IMR-90 (cell line): ENCODE measurements at regions not wholly inside any gene's neighbourhood (a gene's known extent, or its start where the extent isn't known, plus 50 kb on each side); places are given as distances from the start of the nearest gene placed in this dataset.

Experiments
- ATAC-seq: fragments of 200-7000 bp; cut with Tn5 transposase; 2 replicates; pipeline ENCODE4 v1.9.1; 2020; ENCODE audit warnings: low read depth, mild to moderate bottlenecking, moderate library complexity
- BruUV-seq: library from RNA; stranded (reverse); fragments of 400-500 nt; replicated peaks from 2 replicates; lab custom pipeline; 2021; lab: Mats Ljungman, UMichigan
- CTCF ChIA-PET: fragments of 300-600 bp; formaldehyde crosslinking; extraction: SDS; loops from one replicate; lab custom pipeline; 2021; ENCODE audit warnings: antibody characterized with exemption; lab: Yijun Ruan, JAX
- POLR2A ChIA-PET: fragments of 300-600 bp; sonication (Branson Sonifier 250); formaldehyde crosslinking; loops from one replicate; lab custom pipeline; 2022; ENCODE audit warnings: antibody characterized with exemption; ENCODE audit not compliant: unreplicated experiment; lab: Charles Lee
- DNase-seq: peaks from one replicate; pipeline ENCODE4 v3.0.0; 2013
- H2AFZ ChIP-seq: replicated peaks from 2 replicates; pipeline ENCODE3; 2013; ENCODE audit warnings: low read length, mild to moderate bottlenecking; ENCODE audit not compliant: poor library complexity
- H2AK5ac ChIP-seq: 2 replicates; pipeline ENCODE4 v1.6.1; 2013; ENCODE audit warnings: low read depth, low read length, inconsistent platforms
- H2AK9ac ChIP-seq: replicated peaks from 2 replicates; pipeline ENCODE3; 2013; ENCODE audit warnings: mild to moderate bottlenecking, low read depth, low read length, moderate library complexity; ENCODE audit not compliant: poor library complexity
- H2BK120ac ChIP-seq: 2 replicates; pipeline ENCODE4 v1.6.1; 2013; ENCODE audit warnings: low read depth, low read length, inconsistent platforms
- H2BK15ac ChIP-seq: 3 replicates; pipeline ENCODE4 v1.6.1; 2013; ENCODE audit warnings: low read depth, low read length, inconsistent platforms
- H2BK20ac ChIP-seq: 2 replicates; pipeline ENCODE4 v1.6.1; 2013; ENCODE audit warnings: low read depth, mild to moderate bottlenecking, inconsistent platforms, low read length, moderate library complexity
- H2BK5ac ChIP-seq: 2 replicates; pipeline ENCODE4 v1.6.1; 2013; ENCODE audit warnings: mild to moderate bottlenecking, low read depth, low read length, inconsistent platforms; ENCODE audit not compliant: poor library complexity, severe bottlenecking
- H3K14ac ChIP-seq: replicated peaks from 2 replicates; pipeline ENCODE4 v1.6.1; 2013; ENCODE audit warnings: low read depth, low read length, inconsistent platforms
- H3K18ac ChIP-seq: 2 replicates; pipeline ENCODE4 v1.6.1; 2013; ENCODE audit warnings: low read depth, low read length, control low read depth
- H3K23ac ChIP-seq: 2 replicates; pipeline ENCODE4 v1.6.1; 2013; ENCODE audit warnings: low read depth, low read length, inconsistent platforms
- H3K27ac ChIP-seq: 2 replicates; pipeline ENCODE4 v1.5.1; 2013; ENCODE audit warnings: mild to moderate bottlenecking, control low read depth, low read length; ENCODE audit not compliant: insufficient read depth
- H3K27me3 ChIP-seq: 2 replicates; pipeline ENCODE4 v1.6.1; 2013; ENCODE audit warnings: low read length; ENCODE audit not compliant: control insufficient read depth, insufficient read depth
- H3K36me3 ChIP-seq: 2 replicates; pipeline ENCODE4 v1.6.1; 2013; ENCODE audit warnings: low read length, mixed read lengths; ENCODE audit not compliant: control insufficient read depth, insufficient read depth
- H3K4ac ChIP-seq: 2 replicates; pipeline ENCODE4 v1.6.1; 2013; ENCODE audit warnings: low read depth, low read length, inconsistent platforms
- H3K4me1 ChIP-seq: 2 replicates; pipeline ENCODE4 v1.6.1; 2013; ENCODE audit warnings: low read length, mixed read lengths; ENCODE audit not compliant: control insufficient read depth, insufficient read depth
- H3K4me2 ChIP-seq: 2 replicates; pipeline ENCODE4 v1.6.1; 2013; ENCODE audit warnings: low read depth, mild to moderate bottlenecking, control low read depth, low read length, moderate library complexity
- H3K4me3 ChIP-seq: 2 replicates; pipeline ENCODE4 v1.5.1; 2013; ENCODE audit warnings: low read depth, mild to moderate bottlenecking, control low read depth, low read length, moderate library complexity; ENCODE audit not compliant: insufficient read depth
- H3K56ac ChIP-seq: 2 replicates; pipeline ENCODE4 v1.6.1; 2013; ENCODE audit warnings: low read length, inconsistent platforms; ENCODE audit not compliant: insufficient read depth; ENCODE audit errors: extremely low read depth
- H3K79me1 ChIP-seq, 2 experiments: 2 replicates each; pipeline ENCODE4 v1.6.1; 2013; ENCODE audit warnings: low read length in 2 of 2, inconsistent platforms in 1 of 2, low read depth in 1 of 2
- H3K9ac ChIP-seq: 2 replicates; pipeline ENCODE4 v1.6.1; 2013; ENCODE audit warnings: low read depth, low read length, control low read depth
- H3K9me1 ChIP-seq: 2 replicates; pipeline ENCODE4 v1.6.1; 2013; ENCODE audit warnings: low read length, inconsistent platforms; ENCODE audit not compliant: insufficient read depth
- H3K9me3 ChIP-seq: 2 replicates; pipeline ENCODE4 v1.6.1; 2013; ENCODE audit warnings: low read length; ENCODE audit not compliant: control insufficient read depth, insufficient read depth
- H4K20me1 ChIP-seq: 2 replicates; pipeline ENCODE4 v1.6.1; 2013; ENCODE audit warnings: low read length, inconsistent platforms; ENCODE audit not compliant: insufficient read depth
- H4K5ac ChIP-seq: 2 replicates; pipeline ENCODE4 v1.6.1; 2013; ENCODE audit warnings: mild to moderate bottlenecking, low read depth, low read length, control low read depth
- H4K8ac ChIP-seq, 2 experiments: 2 replicates each; pipeline ENCODE4 v1.6.1; 2013; ENCODE audit warnings: low read depth in 2 of 2, low read length in 2 of 2, control low read depth in 1 of 2, inconsistent platforms in 1 of 2
- H4K91ac ChIP-seq: 2 replicates; pipeline ENCODE4 v1.6.1; 2013; ENCODE audit warnings: low read depth, low read length, inconsistent platforms; ENCODE audit not compliant: insufficient read depth
- BHLHE40 ChIP-seq: fragments of 150-350 bp; IDR thresholded peaks from 2 replicates; pipeline ENCODE4 v1.6.1; 2016; ENCODE audit warnings: mild to moderate bottlenecking, low read depth, low read length
- CEBPB ChIP-seq: IDR thresholded peaks from 2 replicates; pipeline ENCODE4 v1.6.1; 2012; ENCODE audit warnings: low read depth, low read length, improper control_type of control experiment
- CHD1 ChIP-seq: IDR thresholded peaks from 2 replicates; pipeline ENCODE4 v1.6.1; 2012; ENCODE audit warnings: low read depth, low read length, improper control_type of control experiment
- FOS ChIP-seq: fragments of 150-350 bp; IDR thresholded peaks from 2 replicates; pipeline ENCODE4 v1.6.1; 2016; ENCODE audit warnings: low read depth, low read length
- MAFK ChIP-seq: IDR thresholded peaks from 2 replicates; pipeline ENCODE4 v1.6.1; 2012; ENCODE audit warnings: low read depth, low read length, improper control_type of control experiment
- MAZ ChIP-seq: IDR thresholded peaks from 2 replicates; pipeline ENCODE4 v1.6.1; 2012; ENCODE audit warnings: low read depth, mild to moderate bottlenecking, low read length, improper control_type of control experiment, moderate library complexity, borderline replicate concordance
- RAD21 ChIP-seq: IDR thresholded peaks from 2 replicates; pipeline ENCODE4 v1.6.1; 2012; ENCODE audit warnings: low read length, improper control_type of control experiment
- dilution Hi-C: fragments of 300-500 bp; cut with HindIII; formaldehyde crosslinking; loops from one replicate; pipeline ENCODE4 v1.14.3; 2018; ENCODE audit warnings: low sequenced_read_pairs; ENCODE audit not compliant: unreplicated experiment
- in situ Hi-C: fragments of 300-500 bp; cut with MboI; formaldehyde crosslinking; loops from 3 replicates; pipeline ENCODE4 v1.14.3; 2019; ENCODE audit warnings: low sequenced_read_pairs, inconsistent platforms, mixed read lengths
- intact Hi-C: fragments of 100-400 bp; cut with micrococcal nuclease; formaldehyde crosslinking; loops from 2 replicates; pipeline ENCODE4 v1.10.0; 2022
- TF ChIP-seq, protein P1 (sequence below): fragments of 150-350 bp; IDR thresholded peaks from 2 replicates; pipeline ENCODE4 v1.6.1; 2016; ENCODE audit warnings: low read depth, mild to moderate bottlenecking, low read length, moderate library complexity, borderline replicate concordance
- TF ChIP-seq, protein P2 (sequence below): conservative IDR thresholded peaks from 2 replicates; pipeline ENCODE4 v1.5.1; 2012; ENCODE audit warnings: mild to moderate bottlenecking, low read depth, low read length, improper control_type of control experiment
- TF ChIP-seq, protein P3 (sequence below): fragments of 150-350 bp; IDR thresholded peaks from 2 replicates; pipeline ENCODE4 v1.6.1; 2017; ENCODE audit warnings: mild to moderate bottlenecking, antibody characterized with exemption, low read length, low read depth

DNA sequence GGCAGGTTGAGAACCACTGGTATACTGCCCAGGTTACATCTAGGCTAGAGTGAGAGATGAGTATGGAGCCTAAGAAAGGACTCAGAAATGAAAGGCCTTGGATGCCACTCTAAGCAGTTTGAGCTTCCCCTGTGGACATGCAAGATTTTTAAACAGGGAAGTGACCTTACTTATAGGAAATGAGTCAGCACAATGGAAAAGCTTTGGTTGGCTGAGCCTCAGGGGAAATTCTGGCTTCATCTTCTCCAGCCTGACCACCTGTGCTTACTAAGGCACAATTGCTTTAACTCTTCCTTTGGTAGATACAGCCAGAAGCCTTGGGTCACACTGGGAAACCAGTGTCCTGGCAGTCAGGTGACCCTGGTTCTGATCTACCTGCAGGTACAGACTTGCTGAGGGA, 380.2 kb upstream of the ZNF462 start:
- H4K5ac ChIP-seq: no peak overlapping the region
- POLR2A ChIA-PET: no interaction called here

More for the DNA sequence above, 380.2 kb upstream of the ZNF462 start:
- no peak overlapping the region for H3K4me2 ChIP-seq
- H3K27me3 ChIP-seq: no peaks in the 10 kb centered on the region
- TF ChIP-seq RAD21 (no peak), MAFK (no peak), BHLHE40 (no peak), CHD1 (no peak), CEBPB (no peak), MAZ (no peak), FOS (no peak)
- TF ChIP-seq, protein P1, sequence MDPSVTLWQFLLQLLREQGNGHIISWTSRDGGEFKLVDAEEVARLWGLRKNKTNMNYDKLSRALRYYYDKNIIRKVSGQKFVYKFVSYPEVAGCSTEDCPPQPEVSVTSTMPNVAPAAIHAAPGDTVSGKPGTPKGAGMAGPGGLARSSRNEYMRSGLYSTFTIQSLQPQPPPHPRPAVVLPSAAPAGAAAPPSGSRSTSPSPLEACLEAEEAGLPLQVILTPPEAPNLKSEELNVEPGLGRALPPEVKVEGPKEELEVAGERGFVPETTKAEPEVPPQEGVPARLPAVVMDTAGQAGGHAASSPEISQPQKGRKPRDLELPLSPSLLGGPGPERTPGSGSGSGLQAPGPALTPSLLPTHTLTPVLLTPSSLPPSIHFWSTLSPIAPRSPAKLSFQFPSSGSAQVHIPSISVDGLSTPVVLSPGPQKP: no peak
- TF ChIP-seq, protein P2, sequence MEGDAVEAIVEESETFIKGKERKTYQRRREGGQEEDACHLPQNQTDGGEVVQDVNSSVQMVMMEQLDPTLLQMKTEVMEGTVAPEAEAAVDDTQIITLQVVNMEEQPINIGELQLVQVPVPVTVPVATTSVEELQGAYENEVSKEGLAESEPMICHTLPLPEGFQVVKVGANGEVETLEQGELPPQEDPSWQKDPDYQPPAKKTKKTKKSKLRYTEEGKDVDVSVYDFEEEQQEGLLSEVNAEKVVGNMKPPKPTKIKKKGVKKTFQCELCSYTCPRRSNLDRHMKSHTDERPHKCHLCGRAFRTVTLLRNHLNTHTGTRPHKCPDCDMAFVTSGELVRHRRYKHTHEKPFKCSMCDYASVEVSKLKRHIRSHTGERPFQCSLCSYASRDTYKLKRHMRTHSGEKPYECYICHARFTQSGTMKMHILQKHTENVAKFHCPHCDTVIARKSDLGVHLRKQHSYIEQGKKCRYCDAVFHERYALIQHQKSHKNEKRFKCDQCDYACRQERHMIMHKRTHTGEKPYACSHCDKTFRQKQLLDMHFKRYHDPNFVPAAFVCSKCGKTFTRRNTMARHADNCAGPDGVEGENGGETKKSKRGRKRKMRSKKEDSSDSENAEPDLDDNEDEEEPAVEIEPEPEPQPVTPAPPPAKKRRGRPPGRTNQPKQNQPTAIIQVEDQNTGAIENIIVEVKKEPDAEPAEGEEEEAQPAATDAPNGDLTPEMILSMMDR: no peak
- TF ChIP-seq, protein P3, sequence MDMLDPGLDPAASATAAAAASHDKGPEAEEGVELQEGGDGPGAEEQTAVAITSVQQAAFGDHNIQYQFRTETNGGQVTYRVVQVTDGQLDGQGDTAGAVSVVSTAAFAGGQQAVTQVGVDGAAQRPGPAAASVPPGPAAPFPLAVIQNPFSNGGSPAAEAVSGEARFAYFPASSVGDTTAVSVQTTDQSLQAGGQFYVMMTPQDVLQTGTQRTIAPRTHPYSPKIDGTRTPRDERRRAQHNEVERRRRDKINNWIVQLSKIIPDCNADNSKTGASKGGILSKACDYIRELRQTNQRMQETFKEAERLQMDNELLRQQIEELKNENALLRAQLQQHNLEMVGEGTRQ: no peak
- H3K27ac ChIP-seq: no peak overlapping the region
- H2BK5ac ChIP-seq: no peak overlapping the region
- no peak overlapping the region for H2AK9ac ChIP-seq
- H2AFZ ChIP-seq: no peak overlapping the region
- intact Hi-C loops (no loop called here), dilution Hi-C loops (no loop called here), in situ Hi-C loops (no loop called here)
- no peaks in the 10 kb centered on the region for H3K79me1 ChIP-seq
- no peaks in the 10 kb centered on the region for H3K36me3 ChIP-seq
- no peaks in the 10 kb centered on the region for H3K4me1 ChIP-seq
- no TSS peak for BruUV-seq
- H4K20me1 ChIP-seq: no peaks in the 10 kb centered on the region
- H3K23ac ChIP-seq: no peak overlapping the region
- no peak overlapping the region for H3K14ac ChIP-seq
- H3K9ac ChIP-seq: no peak overlapping the region
- H4K91ac ChIP-seq: no peak overlapping the region
- no peak overlapping the region for H2BK120ac ChIP-seq
- H3K18ac ChIP-seq: no peak overlapping the region
- no peak overlapping the region for H3K4me3 ChIP-seq
- no peaks in the 10 kb centered on the region for H3K9me1 ChIP-seq
- no peak overlapping the region for H2AK5ac ChIP-seq
- H3K56ac ChIP-seq: no peak overlapping the region
- peaks cover 19% of the 10 kb centered on the region for H3K9me3 ChIP-seq
- H2BK15ac ChIP-seq: no peak overlapping the region
- no peak overlapping the region for H2BK20ac ChIP-seq
- DNase-seq: no peak
- H4K8ac ChIP-seq: no peak overlapping the region
- CTCF ChIA-PET: no interaction called here
- no peak for ATAC-seq
- H3K4ac ChIP-seq: no peak overlapping the region
